ENCODE measurements at regions not wholly inside any gene's neighbourhood (a gene's known extent, or its start where the extent isn't known, plus 50 kb on each side); places are given as distances from the start of the nearest gene placed in this dataset.
"Not testable (repeated sequence)": the region's sequence is repeated elsewhere in the genome, so short reads cannot be mapped to it uniquely, and the experiment has no call there.

GRCh38 chr3:153551536-153552285 lies 389.7 kb downstream of the RAP2B start:
- no peak for DNase-seq

DNA sequence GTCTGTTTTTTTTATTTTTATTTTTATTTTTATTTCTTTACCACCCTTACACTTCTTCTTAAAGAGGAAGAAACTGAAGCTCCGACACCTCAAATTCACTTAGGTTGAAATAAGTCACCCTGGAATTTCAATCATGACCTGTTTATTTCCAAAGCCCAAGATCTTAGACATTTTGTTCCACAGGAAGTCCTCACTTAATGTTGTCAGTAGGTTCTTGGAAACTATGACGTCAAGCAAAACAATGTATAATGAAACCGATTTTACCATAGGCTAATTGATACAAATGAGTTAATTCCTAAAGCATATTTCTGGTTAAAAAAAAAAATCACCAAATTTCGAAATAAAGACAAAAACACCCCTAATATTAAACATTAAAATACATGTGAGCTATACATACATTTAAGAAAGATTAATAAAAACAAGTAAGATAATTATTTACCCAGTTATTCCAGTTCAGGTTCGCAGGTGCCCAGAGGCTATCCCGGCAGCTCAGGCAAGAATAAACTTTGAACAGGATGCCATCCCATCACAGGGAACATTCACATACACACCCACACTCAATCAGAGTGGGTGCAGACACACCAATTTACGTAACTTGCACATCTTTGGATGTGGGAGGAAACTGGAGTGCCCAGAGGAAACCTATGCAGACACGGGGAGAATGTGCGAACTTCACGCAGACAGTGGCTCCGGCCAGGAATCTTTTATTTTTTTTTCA lies 391.0 kb downstream of the RAP2B start:
- no peak for DNase-seq

DNA sequence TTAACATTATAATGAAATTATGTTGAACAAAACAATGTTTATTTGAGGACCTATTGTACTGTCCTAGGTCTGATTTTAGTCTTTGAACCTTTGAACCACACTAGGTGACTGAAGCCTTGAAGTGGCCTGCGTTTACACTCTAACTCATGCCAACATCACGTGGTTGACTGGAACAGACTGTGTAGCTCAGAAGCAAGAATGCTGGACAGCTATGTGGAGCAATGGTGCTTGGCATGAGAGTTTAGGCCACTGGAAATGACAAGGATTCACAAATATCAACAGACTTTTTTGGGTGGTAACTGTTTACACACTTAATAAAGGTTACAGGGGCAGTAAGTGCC lies 391.5 kb downstream of the RAP2B start:
- no peak for DNase-seq

DNA sequence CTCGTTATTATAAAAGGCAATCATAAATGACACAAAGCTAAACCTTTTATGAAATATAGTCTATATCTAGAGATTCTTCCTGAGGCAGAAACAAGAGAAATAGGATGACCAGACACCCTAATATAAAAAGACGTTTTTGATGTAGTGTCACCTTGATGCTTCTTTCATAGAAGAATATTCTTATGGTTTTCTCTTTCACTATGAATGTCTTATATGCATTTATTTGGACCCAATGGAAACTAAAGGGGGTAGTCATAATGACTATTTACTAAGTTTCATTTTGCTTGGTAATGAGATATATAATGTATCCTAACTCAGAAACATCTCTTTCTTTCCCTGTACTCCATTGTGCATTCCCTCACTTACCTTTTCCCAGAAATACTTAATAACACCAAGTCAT lies 393.9 kb downstream of the RAP2B start:
- no peak for DNase-seq

DNA sequence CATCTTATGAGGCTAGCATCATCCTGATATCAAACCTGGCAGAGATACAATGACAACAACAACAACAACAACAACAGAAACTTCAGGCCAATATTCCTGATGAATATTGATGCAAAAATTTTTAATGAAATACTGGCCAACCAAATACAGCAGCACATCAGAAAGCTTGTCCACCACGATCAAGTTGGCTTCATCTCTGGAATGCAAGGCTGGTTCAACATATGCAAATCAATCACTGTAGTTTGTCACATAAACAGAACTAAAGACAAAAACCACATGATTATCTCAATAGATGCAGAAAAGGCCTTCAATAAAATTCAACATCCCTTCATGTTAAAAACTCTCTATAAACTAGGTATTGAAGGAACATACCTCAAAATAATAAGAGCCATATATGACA lies 397.3 kb downstream of the RAP2B start:
- DNase-seq, result not testable (repeated sequence)

DNA sequence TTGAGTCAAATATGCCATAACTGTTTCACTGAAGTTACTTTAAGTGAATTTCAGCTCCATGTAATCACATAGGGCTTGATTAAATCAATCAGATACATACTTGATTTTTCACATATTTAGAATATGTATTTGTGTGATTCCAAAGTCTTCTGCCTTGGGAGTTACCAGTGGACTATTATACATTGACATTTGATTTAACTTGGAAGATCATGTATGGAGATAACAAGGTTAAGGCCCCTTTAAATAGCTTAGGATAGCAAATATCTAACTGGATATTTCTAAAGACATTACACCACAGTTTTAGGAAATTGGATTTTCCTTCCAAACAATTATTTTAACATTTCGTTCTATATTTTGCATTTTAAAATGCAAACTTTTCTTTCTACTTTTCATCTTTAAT lies 405.0 kb downstream of the RAP2B start:
- DNase-seq, result no peak

GRCh38 chr3:153567556-153567955 lies 405.5 kb downstream of the RAP2B start:
- no peak for DNase-seq

DNA sequence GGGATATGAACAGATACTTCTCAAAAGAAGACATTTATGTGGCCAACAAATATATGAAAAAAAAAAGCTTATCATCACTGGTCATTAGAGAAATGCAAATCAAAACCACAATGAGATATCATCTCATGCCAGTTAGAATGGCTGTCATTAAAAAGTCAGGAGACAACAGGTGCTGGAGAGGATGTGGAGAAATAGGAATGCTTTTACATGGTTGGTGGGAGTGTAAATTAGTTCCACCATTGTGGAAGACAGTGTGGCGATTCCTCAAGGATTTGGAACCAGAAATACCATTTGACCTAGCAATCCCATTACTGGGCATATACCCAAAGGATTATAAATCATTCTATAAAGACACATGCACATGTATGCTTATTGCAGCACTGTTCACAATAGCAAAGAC lies 408.5 kb downstream of the RAP2B start:
- not testable (repeated sequence) for DNase-seq

DNA sequence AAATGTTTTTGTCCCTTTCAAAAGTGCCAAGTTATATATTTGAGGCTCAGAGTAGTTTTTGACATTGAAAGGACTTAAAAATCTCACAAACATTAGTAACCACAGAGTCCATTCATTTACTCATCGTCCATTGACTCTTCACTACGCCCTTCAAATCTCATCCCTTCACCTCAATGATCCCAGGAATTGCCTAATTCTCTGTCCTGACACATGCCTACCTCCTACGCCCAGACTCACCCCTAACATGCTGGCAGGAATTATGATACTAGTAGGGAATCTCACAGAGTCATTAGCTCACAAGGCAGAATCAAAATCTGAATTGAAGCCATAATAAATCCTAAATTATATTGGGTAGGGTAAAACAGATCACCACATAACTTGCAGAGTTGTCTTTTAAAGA lies 410.1 kb downstream of the RAP2B start:
- DNase-seq, result no peak

- DNase-seq, result no peak
These were observed 410.6 kb downstream of the RAP2B start for GRCh38 chr3:153572654-153573053.

GRCh38 chr3:153573481-153573880 lies 411.5 kb downstream of the RAP2B start:
- DNase-seq, result no peak

DNA sequence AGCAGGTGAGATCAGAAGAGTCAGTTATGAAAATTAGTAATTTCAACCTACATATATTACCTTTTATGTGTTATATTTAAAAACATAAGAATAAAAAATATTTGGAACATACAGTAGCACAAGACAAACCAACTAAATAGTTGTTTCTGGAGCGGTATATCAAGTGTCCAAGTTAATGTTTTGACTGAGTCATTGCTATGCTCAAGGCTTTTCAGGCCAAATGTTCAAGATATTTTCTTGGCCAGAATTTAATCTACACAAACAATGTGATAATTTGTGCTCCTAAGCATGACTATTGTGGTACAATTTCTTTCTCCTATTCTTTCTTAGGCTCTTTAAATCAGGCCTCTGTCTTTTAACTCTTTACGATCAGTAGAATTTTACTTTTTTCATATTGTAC lies 412.4 kb downstream of the RAP2B start:
- DNase-seq, result no peak

GRCh38 chr3:153577059-153577736 lies 415.2 kb downstream of the RAP2B start:
- no peak for DNase-seq

DNA sequence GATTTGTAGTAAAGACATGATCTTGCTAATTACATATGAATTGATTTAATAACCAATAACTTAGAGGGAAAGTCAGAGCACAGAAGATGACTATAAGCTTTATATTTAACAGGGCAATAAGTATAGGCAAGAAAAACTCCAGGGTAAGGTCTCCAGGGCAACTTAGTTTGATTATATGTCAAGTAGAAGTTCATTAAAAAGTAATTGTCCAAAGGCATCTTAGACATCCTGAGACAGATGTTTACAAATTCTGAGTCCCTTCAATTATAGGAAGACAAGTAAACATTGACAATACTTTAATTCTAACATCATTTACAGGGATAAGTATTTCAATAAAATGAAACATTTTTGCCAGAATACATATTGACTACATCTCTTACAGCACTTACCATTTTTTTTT lies 416.0 kb downstream of the RAP2B start:
- no peak for DNase-seq

DNA sequence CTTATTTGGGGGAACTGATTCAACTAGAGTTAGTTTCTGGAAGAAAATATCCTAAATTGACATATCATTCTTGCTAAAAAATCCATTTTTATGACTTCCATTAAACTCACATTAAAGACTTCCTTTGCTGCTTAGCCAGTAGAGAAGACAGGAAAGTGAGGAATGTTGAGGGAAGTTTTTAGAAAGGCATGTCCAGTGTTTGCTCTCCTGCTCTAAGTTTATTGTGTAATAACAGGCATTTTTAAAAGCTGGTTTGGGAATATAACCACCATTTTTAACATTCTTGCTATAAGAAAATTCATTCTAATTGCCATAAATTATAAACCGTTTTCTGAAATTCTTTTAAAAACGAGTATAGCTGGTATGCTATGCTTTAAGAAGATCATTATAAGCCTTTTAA lies 428.0 kb downstream of the RAP2B start:
- no peak for DNase-seq

- no peak for DNase-seq
These were observed 429.7 kb downstream of the RAP2B start for GRCh38 chr3:153591561-153592245.

GRCh38 chr3:153595186-153595815 lies 433.3 kb downstream of the RAP2B start:
- DNase-seq, result peak; percentile 10

DNA sequence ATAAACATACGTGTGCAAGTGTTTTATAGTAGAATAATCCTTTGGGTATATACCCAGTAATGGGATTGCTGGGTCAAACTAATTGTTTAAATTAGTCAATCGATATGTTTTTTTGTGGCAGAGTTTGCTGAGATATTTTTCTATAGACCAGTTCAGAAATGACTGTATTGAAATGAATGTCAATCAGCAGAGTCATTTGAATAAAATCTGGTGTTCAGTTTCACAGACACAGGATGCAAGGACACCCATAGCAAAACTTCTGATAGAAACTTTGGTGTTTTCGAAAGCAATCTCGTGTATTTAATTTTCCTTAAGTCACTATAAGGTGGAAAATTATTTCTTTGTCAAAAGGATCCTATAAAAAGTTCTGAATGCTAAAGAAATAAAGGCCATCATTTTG lies 434.4 kb downstream of the RAP2B start:
- DNase-seq, result no peak

- DNase-seq, result no peak
These were observed 437.7 kb downstream of the RAP2B start for GRCh38 chr3:153599685-153600084.

DNA sequence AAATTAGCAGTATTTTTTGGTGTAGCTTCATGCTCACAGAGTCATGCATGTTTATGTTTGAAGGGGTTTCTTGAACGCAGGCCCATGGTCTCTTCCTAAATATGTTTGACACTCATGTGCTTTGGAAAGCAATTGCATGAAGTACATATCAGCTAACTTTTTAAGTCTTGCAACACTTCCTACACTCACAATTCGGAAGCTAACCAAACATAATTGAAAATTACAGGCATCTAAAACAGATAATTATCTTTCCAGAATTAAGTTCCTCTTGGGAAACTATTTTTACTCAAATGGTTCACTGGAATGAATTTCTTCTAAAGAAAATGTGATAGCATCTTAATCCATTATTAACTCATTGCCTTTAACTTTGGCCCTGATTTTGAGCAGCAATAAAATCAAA lies 438.9 kb downstream of the RAP2B start:
- no peak for DNase-seq

DNA sequence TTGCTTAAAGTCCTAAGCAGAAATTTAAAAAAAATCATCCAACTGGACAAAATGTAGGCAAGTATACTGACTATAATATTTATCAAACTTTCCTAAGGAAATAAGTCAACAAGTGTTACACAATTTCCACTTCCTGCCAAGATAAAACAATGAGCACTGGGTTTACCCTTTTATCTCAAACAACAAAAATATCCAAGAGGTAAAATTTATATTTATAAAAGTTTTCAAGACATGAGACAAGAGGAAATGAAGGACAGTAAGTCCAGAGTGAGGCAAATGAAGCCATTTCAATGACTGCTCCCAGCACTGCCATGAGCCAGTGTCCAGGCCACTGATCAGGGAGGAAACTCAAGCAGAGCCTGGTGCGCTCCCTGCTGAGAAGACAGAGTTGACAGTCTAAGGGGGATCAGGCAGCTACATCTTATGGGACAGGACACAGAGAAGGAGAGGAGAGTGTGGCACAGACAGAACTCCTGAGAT lies 439.4 kb downstream of the RAP2B start:
- no peak for DNase-seq

- no peak for DNase-seq
These were observed 440.8 kb downstream of the RAP2B start for GRCh38 chr3:153602801-153603200.

Data from renal pelvis (tissue), 1 donor.